Stomach (tissue), 8 donors: ENCODE measurements at regions not wholly inside any gene's neighbourhood (a gene's known extent, or its start where the extent isn't known, plus 50 kb on each side); places are given as distances from the start of the nearest gene placed in this dataset.
A peak's percentile ranks its signal among the peaks of the same experiment; 100 is the strongest.

Experiments used
- DNase-seq, 2 donors: peaks; one replicate each; pipeline versions ENCODE4 v3.0.0 to v3.0.0-alpha.2; 2013 to 2019
- H3K27ac ChIP-seq, 5 donors: fragments of 200-600 bp in 4 of 5; sonication (generic) in 4 of 5; one replicate each; pipeline ENCODE4 v1.5.1; 2013 to 2019; ENCODE audit warnings: mild to moderate bottlenecking in 1 of 5, moderate library complexity in 1 of 5
- H3K27me3 ChIP-seq, 3 donors: fragments of 200-600 bp; sonication (generic); one replicate each; pipeline ENCODE4 v1.5.1; 2017 to 2019; ENCODE audit warnings: mixed run types in 1 of 3
- H3K36me3 ChIP-seq, 4 donors: fragments of 200-600 bp; sonication (generic); 1 replicate in 3 of 4; 2 replicates in 1 of 4; pipeline ENCODE4 v1.5.1; 2016 to 2019
- H3K4me1 ChIP-seq, 4 donors: fragments of 200-600 bp; sonication (generic); one replicate each; pipeline ENCODE4 v1.5.1; 2016 to 2019
- H3K4me3 ChIP-seq, 4 donors: fragments of 200-600 bp; sonication (generic) in 3 of 4; one replicate each; pipeline ENCODE4 v1.5.1; 2016 to 2019; ENCODE audit warnings: mild to moderate bottlenecking in 1 of 4
- H3K9me3 ChIP-seq, 4 donors: fragments of 200-600 bp; sonication (generic); one replicate each; pipeline ENCODE4 v1.5.1; 2016 to 2019
- CTCF ChIP-seq, 7 experiments: fragments of 450-650 bp in 4 of 7; fragments of 200-600 bp in 3 of 7; sonication (generic) in 3 of 7; IDR thresholded peaks; one replicate each; pipeline ENCODE4 v1.5.1; 2016 to 2019; ENCODE audit warnings: antibody characterized with exemption in 7 of 7, control low read depth in 2 of 7, mild to moderate bottlenecking in 1 of 7
- EP300 ChIP-seq: sonication (generic); formaldehyde crosslinking; IDR thresholded peaks from one replicate; pipeline ENCODE4 v1.6.1; 2017; ENCODE audit warnings: antibody characterized with exemption
- POLR2A ChIP-seq, 4 donors: fragments of 450-650 bp; IDR thresholded peaks; one replicate each; pipeline ENCODE4 v1.6.1; 2016; ENCODE audit warnings: antibody characterized with exemption in 4 of 4, control low read depth in 2 of 4, mild to moderate bottlenecking in 1 of 4, moderate library complexity in 1 of 4
- POLR2AphosphoS5 ChIP-seq, 3 donors: sonication (generic); formaldehyde crosslinking; IDR thresholded peaks; one replicate each; pipeline ENCODE4 v1.6.1; 2016; ENCODE audit warnings: antibody characterized with exemption in 3 of 3
- WGBS, 5 donors: extraction: QIAGEN DNeasy Blood & Tissue Kit in 3 of 5; methylation state at CpG; one replicate each; pipeline versions ENCODE4 v1.1.5 to v1.1.7; 2013 to 2018; 5-methylcytosine and 5-hydroxymethylcytosine counted together
- intact Hi-C: fragments of 100-400 bp; cut with DNase I; formaldehyde crosslinking; loops from one replicate; pipeline ENCODE4 v1.15.1; 2023; ENCODE audit warnings: low total_unique reads
- donor health status: healthy with polysubstance abuse.
- donor health status: Bipolar disorder and iron deficiency.
- donor health status: healthy.

- no peak for DNase-seq
- no peaks in the 10 kb centered on the region for H3K4me1 ChIP-seq
- intact Hi-C loops, result no loop called here
- H3K9me3 ChIP-seq, result no peaks in the 10 kb centered on the region
- no peaks in the 10 kb centered on the region for H3K27me3 ChIP-seq
- H3K4me3 ChIP-seq, result no peak overlapping the region
- H3K36me3 ChIP-seq, result no peaks in the 10 kb centered on the region
- H3K27ac ChIP-seq, result no peak overlapping the region
- TF ChIP-seq POLR2A (IDR thresholded peaks at IDR 0.05), result no peak
- TF ChIP-seq CTCF (IDR thresholded peaks at IDR 0.05), result no peak
- TF ChIP-seq POLR2AphosphoS5 (IDR thresholded peaks at IDR 0.05), result no peak
- TF ChIP-seq EP300, result no peak
Observed at GRCh38 chr2:76613330-76613729, 902.6 kb upstream of the GCFC2 start.

GRCh38 chr2:76612764-76613163, 902.0 kb upstream of the GCFC2 start:
- TF ChIP-seq CTCF (IDR thresholded peaks at IDR 0.05) (no peak), POLR2AphosphoS5 (IDR thresholded peaks at IDR 0.05) (no peak), POLR2A (IDR thresholded peaks at IDR 0.05) (no peak), EP300 (no peak)
- H3K36me3 ChIP-seq, result no peaks in the 10 kb centered on the region
- no peaks in the 10 kb centered on the region for H3K27me3 ChIP-seq
- H3K4me1 ChIP-seq, result no peaks in the 10 kb centered on the region
- WGBS, 5 donors, result 49 to 65% (median 59%) methylated on average over 2 of the region's 2 CpGs
- intact Hi-C loops, result no loop called here
- H3K4me3 ChIP-seq, result no peak overlapping the region
- no peak for DNase-seq
- H3K9me3 ChIP-seq, result no peaks in the 10 kb centered on the region
- no peak overlapping the region for H3K27ac ChIP-seq

- Histone ChIP-seq H3K36me3 (no peaks in the 10 kb centered on the region), H3K27me3 (no peaks in the 10 kb centered on the region), H3K27ac (no peak overlapping the region), H3K4me3 (no peak overlapping the region), H3K9me3 (no peaks in the 10 kb centered on the region), H3K4me1 (no peaks in the 10 kb centered on the region)
- intact Hi-C loops, result no loop called here
- DNase-seq, result no peak
- TF ChIP-seq EP300, result no peak
- no peak for TF ChIP-seq CTCF (IDR thresholded peaks at IDR 0.05)
- TF ChIP-seq POLR2AphosphoS5 (IDR thresholded peaks at IDR 0.05), result no peak
- TF ChIP-seq POLR2A (IDR thresholded peaks at IDR 0.05), result no peak
- 63 to 82% (median 70%) methylated on average over 3 of the region's 3 CpGs for WGBS, 5 donors
Observed at GRCh38 chr2:76610451-76610850, 899.7 kb upstream of the GCFC2 start.

GRCh38 chr2:76599732-76600368, 889.1 kb upstream of the GCFC2 start:
- intact Hi-C loops, result loop anchor here (10.0 kb wide), 1 partner anchor 405 kb away; no protein-coding TSS in a partner anchor
- Histone ChIP-seq H3K27ac (no peak overlapping the region), H3K27me3 (no peaks in the 10 kb centered on the region), H3K9me3 (no peaks in the 10 kb centered on the region), H3K4me1 (no peaks in the 10 kb centered on the region), H3K36me3 (no peaks in the 10 kb centered on the region), H3K4me3 (no peak overlapping the region)
- DNase-seq, result peak; percentile 60 to 91
- no peak for TF ChIP-seq EP300
- TF ChIP-seq CTCF (IDR thresholded peaks at IDR 0.05), result peak in 5 of 7 experiments; percentile 37 to 75 (median 61)
- 10 to 18% (median 16%) methylated on average over 4 of the region's 4 CpGs for WGBS, 5 donors
